TTC549 (cell line): ENCODE measurements at regions not wholly inside any gene's neighbourhood (a gene's known extent, or its start where the extent isn't known, plus 50 kb on each side); places are given as distances from the start of the nearest gene placed in this dataset.

ENCODE experiments used
- FAIRE-seq: peaks from 2 replicates; lab custom pipeline; 2012; peaks lifted over from hg19 to GRCh38; lab: Jason Lieb, UNC

DNA sequence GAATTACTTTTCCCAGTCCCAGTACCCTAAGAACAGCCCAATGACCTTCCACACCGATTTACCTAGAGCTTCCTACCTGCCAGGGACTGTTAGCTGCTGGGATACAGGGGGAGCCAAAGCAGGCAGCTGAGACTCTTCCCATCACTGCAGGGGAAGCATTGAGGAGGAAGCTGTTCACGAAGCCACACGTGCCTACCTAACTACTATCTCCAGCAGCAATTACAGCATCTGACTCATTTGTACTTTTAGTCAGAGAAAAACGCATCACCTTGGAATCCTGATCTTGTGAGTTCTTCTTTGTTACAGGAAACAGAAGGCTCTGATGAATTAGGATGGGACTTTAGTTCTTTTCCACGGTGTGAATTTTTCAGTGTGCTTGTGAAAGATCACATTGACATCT is 113.7 kb upstream of the DHX40 start:
- no peak for FAIRE-seq

GRCh38 chr17:59454633-59455105 is 110.7 kb upstream of the DHX40 start:
- no peak for FAIRE-seq

GRCh38 chr17:59456428-59456827 is 109.0 kb upstream of the DHX40 start:
- no peak for FAIRE-seq

DNA sequence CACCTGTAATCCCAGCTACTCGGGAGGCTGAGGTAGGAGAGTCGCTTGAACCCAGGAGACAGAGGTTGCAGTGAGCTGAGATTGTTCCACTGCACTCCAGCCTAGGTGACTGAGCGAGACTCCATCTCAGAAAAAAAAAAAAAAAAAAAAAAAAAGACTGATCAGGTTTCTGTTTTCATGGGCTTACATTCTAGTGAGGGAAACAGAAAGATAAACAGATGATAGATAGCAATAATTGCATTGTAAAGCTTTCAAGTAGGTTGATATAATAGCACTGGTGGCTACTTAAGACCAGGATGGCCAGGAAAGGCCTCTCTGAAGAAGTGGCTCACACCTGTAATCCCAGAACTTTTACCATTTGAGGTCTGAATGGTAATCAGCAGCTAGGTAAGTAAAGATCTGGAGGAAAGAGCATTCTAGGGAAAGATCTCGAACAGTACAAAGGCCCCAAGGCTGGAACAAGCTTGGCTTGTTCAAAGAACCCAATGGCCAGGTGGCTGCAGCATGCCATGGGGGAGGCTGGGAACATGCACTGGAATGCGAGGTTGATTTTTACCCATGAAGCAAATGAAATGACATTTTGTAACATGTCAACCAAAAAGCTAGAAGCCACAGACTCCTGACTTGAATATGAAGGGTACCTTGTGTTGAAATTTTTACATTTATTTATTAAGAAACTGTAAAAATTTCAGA is 108.3 kb upstream of the DHX40 start:
- FAIRE-seq = no peak

DNA sequence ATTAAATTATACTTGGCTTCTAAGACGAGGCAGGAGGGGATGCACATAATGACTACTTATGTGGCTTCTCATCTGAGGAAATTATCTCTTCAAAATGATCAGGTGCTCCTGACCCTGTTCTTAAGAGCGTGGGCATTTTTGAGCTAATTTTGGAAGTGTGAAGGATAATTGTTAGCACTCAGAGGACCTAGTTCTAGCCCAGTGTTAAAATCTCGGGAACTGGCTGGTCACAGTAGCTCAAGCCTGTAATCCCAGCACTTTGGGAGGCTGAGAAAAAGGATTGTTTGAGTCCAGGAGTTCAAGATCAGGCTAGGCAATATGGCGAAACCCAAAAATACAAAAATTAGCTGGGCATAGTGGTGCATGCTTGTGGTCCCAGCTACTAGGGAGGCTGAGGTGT is 103.0 kb upstream of the DHX40 start:
- no peak for FAIRE-seq

DNA sequence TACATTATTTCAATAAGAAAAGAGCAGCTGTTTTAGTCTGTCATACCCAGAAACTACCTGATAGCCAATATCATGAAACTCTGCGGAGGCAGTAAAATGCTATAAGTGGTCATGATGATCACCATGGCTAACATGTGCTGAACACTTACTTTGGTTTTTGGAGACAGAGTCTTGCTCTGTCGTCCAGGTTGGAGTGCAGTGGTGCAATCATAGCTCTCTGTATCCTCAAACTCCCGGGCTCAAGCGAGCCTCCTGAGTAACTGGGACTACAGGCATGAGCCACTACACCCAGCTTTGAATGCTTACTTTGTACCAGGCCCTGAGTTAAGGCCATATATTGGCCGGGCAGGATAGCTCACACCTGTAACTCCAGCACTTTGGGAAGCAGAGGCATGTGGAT is 101.2 kb upstream of the DHX40 start:
- no peak for FAIRE-seq

DNA sequence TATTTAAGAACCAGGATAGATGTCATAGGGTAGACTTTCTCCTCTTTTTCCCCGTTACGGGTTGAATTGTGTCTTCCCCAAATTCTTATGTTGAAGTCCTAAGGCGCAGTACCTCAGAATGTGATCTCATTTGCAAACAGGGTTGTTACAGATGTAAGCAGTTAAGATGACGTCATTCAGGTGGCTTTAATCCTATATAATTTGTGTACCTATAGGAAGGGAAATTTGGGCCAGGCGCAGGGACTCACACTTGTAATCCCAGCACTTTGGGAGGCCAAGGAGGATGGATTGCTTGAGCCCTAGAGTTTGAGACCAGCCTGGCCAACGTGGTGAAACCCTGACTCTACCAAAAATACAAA is 99.5 kb upstream of the DHX40 start:
- no peak for FAIRE-seq

- FAIRE-seq = no peak
Observed at GRCh38 chr17:59466946-59467801, 98.2 kb upstream of the DHX40 start.

DNA sequence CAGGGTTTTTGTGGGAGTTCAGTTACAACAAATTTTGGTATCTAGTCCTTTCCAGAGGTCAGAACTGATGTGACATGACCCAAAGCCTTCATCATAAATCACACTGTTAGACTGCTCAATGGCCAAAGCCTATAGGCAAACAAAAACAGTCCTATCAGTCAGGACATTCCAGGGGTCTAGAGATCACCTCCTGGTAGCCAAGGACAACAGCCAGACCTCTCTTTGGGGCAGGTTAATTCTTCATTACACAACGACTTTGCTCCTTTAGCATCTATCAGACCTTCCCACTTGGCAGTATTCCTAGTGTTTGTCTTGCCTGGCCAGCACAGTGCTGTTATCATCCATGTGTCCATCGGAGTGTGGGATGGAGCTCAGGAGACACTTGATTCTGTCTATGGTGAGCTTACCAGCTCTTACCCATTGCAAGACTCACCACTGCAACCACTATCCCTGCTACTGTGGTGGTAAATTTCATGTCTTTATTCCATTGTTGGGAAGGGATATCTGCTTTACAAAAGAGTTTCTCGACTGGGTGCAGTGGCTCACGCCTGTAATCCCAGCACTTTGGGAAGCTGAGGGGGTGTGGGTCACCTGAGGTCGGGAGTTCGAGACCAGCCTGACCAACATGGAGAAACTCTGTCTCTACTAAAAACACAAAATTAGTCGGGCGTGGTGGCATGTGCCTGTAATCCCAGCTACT is 95.5 kb upstream of the DHX40 start:
- FAIRE-seq = no peak

DNA sequence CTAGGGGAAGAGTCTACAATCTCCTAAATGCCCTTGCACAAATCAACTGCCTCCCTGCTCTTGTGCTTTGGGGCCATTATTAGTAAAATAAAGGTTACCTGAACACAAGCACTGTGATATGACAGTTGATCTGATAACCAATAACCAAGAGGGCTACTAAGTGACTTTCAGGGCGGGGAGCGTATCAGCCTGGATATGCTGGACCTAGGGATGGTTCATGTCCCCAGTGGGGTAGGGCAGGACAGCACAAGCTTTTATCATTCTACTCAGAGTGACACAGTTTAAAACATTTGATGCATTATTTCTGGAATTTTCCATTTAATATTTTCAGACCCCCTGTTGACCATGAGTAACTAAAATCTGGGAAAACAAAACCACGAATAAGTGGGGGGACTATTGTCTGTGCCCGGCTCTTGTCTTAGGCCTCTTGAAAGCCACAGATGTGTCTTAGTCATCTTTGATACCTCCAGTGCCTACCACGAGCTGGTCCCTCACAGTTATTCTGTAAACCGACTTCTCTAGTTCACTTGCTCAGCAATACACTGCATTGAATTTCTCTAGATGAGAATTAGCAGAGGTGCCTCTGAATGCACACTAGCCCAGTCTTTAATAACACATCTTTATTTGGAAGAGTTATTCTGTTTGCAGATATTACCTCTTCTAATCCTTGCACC is 94.6 kb upstream of the DHX40 start:
- no peak for FAIRE-seq

DNA sequence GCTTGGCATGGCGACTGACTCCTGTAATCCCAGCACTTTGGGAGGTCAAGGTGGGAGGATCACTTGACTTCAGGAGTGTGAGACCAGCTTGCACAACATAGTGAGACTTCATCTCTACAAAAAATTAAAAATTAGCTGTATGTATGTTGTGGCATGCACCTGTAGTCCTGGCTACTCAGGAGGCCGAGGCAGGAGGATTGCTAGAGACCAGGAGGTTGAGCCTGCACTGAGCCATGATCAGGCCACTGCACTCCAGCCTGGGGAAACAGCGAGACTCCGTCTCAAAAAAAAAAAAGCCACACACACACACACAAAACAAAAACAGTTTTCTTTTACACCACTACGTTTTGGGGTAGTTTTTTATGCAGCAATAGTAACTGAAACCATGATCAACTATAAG is 89.0 kb upstream of the DHX40 start:
- FAIRE-seq = no peak

- FAIRE-seq = no peak
Observed at GRCh38 chr17:59479141-59479540, 86.3 kb upstream of the DHX40 start.

DNA sequence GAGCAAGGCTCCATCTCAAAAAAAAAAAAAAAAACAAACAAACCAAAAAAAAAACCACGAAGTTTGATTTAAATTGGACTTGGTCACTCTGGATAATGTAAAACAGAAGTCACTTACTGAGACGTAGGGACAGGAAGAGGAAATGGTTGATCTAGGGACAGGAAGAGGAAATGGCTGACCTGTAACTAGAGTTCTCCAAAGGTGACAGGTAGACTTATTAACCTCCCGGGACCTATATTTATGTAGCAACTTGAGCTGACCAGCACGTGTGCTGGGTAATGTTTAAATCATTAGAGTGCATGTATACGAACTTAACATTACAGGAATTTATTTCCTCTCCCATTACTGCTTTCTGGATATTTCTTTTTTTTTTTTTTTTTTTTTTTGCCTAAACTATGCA is 81.5 kb upstream of the DHX40 start:
- FAIRE-seq = no peak

- no peak for FAIRE-seq
Observed at GRCh38 chr17:59485015-59485414, 80.4 kb upstream of the DHX40 start.

DNA sequence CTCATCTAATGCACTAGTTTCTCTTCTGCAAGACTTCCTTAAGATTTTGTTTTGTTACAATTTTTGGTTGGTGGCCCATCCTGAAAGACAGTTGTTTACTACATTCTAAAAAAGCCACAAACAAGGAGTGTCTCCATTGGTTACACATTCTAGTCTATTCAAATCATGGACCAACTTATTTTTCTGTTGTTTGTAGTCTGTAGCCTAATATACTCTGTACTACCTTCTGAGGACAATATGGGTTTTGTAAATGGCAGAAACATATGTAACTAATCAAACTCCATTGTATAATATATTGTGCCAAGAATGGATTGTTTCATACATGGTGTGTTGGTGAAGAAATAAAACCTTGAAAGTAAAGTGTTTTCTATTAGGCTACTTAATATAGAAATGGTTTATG is 79.5 kb upstream of the DHX40 start:
- FAIRE-seq = no peak

GRCh38 chr17:59487161-59487873 is 78.1 kb upstream of the DHX40 start:
- FAIRE-seq = no peak

GRCh38 chr17:59488805-59489204 is 76.6 kb upstream of the DHX40 start:
- no peak for FAIRE-seq

GRCh38 chr17:59490216-59490615 is 75.2 kb upstream of the DHX40 start:
- no peak for FAIRE-seq

- no peak for FAIRE-seq
Observed at GRCh38 chr17:59491353-59492090, 73.9 kb upstream of the DHX40 start.

DNA sequence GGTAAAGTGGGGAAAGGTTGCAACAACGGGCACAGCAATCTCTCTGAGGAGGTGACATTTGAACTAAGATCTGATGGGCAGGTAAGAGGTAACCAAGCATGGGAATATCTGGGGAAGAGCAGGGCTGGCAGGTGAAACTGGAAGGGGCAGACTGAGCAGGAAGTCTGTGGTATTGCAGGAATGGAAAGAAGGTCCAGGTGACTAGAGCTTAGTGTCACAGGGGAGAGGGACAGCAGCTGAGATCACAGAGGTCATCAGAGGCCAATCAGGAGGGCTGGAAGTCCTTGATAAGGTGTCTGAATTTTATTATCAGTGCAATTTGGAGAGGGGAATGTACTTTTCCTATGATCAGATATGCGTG is 73.3 kb upstream of the DHX40 start:
- no peak for FAIRE-seq

GRCh38 chr17:59493867-59494266 is 71.5 kb upstream of the DHX40 start:
- FAIRE-seq = no peak
